ENCODE measurements at regions not wholly inside any gene's neighbourhood (a gene's known extent, or its start where the extent isn't known, plus 50 kb on each side); places are given as distances from the start of the nearest gene placed in this dataset.
"Not testable (repeated sequence)": the region's sequence is repeated elsewhere in the genome, so short reads cannot be mapped to it uniquely, and the experiment has no call there.

- DNase-seq, result not testable (repeated sequence)
Measured at GRCh38 chr10:42177793-42178689, 460.3 kb downstream of the ZNF33B start.

DNA sequence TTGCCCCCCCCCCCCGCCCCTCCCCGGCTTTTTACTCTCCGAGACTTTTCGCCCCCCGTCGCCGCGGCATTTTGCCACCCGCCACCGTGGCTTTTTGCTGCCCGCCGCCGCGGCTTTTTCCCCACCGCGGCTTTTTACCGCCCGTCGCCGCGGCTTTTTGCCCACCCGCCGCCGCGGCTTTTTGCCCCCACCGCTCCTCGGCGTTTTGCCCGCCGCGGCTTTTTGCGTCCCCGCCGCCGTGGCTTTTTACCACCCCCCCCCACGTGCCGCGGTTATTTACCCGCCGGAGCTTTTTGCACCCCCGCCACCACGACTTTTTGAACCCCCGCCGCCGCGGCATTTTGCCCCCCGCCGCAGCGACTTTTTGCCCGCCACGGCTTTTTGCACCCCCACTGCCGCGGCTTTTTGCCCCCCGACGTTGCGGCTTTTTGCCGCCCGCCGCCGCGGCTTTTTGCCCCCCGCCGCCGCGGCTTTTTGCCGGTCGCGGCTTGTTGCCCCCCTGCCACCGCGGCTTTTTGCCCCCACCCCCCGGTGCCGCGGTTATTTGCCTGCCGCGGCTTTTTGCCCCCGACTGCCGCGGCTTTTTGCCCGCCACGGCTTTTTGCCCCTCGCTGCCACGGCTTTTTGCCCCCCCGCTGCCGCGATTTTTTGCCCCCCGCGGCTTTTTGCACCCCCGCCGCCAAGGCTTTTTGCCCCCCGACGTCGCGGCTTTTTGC is 461.1 kb downstream of the ZNF33B start:
- DNase-seq, result no peak

DNA sequence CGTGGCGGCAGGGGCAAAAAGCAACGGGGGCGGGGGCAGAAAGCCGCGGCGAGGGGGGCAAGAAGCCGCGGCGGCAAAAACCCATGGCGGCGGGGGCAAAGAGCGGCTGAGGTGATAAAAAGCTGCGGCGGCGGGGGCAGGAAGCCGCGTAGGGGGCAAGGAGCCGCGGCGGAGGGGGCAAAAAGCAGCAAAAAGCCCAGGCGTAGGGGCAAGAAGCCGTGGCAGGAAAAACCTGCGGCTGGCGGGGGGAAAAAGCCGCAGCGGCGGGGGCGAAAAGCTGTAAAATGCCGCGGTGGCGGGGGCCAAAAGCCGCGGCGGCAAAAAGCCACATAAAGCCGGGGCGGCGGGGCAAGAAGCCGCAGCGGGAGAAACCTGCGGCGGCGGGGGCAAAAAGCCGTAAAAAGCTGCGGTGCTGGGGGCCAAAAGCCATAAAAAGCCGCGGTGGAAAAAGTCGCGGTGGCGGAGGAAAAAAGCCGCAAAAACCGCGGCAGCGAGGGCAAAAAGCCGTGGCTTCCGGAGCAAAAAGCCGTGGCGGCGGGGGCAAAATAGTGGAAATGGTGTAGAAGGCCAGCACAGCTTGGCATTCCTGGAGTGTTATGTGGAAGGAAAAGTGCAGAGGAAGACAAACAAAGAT is 487.8 kb downstream of the ZNF33B start:
- no peak for DNase-seq

DNA sequence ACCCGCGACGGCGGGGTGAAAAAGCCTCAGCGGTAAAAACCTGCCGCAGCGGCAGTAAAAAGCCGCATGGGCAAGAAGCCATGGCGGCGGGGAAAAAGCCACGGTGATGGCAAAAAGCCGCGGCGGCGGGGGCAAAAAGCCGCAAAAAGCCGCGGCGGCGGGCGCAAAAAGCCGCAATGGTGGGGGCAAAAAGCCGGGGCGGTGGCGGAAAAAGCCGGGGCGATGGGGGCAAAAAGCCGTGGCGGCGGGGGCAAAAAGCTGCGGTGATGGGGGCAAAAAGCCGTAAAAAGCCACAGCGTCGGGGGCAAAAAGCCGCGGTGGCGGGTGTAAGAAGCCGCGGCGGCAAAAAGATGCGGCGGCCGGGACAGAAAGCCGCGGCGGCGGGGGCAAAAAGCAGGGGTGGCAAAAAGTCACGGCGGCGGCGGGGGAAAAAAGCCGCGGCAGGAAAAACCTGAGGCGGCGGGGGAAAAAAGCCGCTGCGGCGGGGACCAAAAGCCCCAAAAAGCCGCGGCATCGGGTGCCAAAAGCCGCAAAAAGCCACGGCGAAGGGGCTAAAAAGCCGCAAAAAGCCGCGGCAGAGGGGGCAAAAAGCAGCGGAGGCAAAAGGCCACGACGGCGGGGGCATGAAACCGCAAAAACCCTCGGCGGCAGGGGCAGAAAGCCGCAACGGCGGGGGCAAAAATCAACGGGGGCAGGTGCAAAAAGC is 488.5 kb downstream of the ZNF33B start:
- no peak for DNase-seq

DNA sequence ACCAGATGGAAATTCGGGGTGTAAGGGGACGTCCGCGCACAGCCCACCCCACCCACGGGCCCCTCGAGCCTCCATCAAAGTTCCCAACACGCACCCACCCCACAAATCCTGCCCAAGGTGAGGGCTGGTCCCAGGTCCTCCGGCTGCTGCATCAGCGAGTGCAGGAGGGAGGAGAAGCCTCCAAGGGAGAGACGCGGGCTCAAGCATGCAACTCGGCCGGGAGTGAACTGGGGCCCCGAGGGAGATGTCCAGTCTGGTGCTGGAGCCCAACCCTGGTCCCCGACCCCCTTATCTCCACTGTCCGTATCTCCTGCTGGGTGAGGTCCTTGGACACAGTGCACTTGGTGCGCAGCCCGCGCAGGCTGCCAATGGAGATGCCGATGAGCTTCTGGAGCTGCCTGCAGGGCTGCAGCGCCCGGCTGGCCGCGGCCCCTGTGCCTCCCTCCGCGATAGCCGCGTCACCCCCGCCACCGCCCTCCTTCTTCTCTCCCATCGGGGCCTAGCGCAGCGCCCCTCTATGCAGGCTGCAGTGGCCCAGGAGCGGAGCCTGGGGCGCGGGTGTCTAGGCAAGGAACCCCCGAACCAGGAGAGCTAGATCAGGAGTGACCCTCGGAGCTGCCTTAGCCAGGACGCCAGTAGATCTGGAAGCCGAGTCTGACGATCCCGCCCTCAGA is 489.2 kb downstream of the ZNF33B start:
- DNase-seq, result no peak

GRCh38 chr10:42146165-42146564 is 492.2 kb downstream of the ZNF33B start:
- DNase-seq, result not testable (repeated sequence)

- not testable (repeated sequence) for DNase-seq
Measured at GRCh38 chr10:42138023-42138422, 500.3 kb downstream of the ZNF33B start.

- DNase-seq, result no peak
Measured at GRCh38 chr10:42113158-42113450, 525.3 kb downstream of the ZNF33B start.

DNA sequence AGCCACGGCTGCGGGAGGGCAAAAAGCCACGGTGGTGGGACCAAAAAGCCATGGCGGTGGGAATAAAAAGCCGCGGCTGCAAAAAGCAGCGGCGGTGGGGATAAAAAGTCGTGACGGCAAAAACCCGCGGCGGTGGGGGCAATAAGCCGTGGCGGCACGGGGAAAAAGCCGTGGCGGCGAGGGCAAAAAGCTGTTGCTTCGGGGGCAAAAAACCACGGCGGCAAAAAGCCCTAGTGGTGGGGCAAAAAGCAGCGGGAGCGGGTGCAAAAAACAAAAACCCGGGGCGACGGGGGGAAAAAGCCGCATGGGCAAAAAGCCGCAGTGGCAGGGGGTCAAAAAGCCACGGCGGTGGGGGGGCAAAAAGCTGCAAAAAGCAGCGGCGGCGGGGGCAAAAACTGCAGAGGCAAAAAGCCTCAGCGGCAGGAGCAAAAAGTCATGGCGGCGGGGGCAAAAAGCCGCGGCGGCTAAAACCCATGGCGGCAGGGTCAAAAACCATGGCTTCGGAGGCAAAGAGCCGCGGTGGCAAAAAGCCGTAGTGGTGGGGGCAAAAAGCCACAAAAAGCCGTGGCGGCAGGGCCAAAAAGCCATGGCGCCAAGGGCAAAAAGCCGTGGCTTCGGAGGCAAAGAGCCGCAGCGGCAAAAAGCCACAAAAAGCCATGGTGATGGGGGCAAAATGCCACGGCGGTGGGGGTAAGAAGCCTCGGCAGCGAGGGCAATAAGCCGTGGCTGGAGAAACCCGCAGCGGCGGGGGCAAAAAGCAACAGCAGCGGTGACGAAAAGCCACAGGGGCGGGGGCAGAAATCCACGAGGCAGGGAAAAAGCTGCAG is 525.8 kb downstream of the ZNF33B start:
- no peak for DNase-seq

- DNase-seq, result no peak
Measured at GRCh38 chr10:42111661-42112330, 526.6 kb downstream of the ZNF33B start.

- DNase-seq, result no peak
Measured at GRCh38 chr10:42111076-42111475, 527.3 kb downstream of the ZNF33B start.

All from activated CD4-positive, alpha-beta T cell treated with anti-CD3 and anti-CD28 coated beads, Interleukin-2, amount 50 U/mL, for 4 hours (primary cell).